Gastrocnemius medialis (tissue), 4 donors: ENCODE measurements at regions not wholly inside any gene's neighbourhood (a gene's known extent, or its start where the extent isn't known, plus 50 kb on each side); places are given as distances from the start of the nearest gene placed in this dataset.

Experiments used
- CTCF ChIP-seq, 5 experiments: fragments of 450-650 bp in 3 of 5; fragments of 200-600 bp in 2 of 5; sonication (generic) in 2 of 5; IDR thresholded peaks in 4 of 5; conservative IDR thresholded peaks in 1 of 5; 1 replicate in 4 of 5; 2 replicates in 1 of 5; pipeline ENCODE4 v1.5.1; 2016 to 2019; ENCODE audit warnings: antibody characterized with exemption in 5 of 5, mild to moderate bottlenecking in 3 of 5, moderate library complexity in 3 of 5
- POLR2A ChIP-seq, 2 donors: fragments of 450-650 bp; IDR thresholded peaks; one replicate each; pipeline ENCODE4 v1.6.1; 2017; ENCODE audit warnings: antibody characterized with exemption in 2 of 2, mild to moderate bottlenecking in 2 of 2, moderate library complexity in 2 of 2

- TF ChIP-seq POLR2A (IDR thresholded peaks at IDR 0.05): no peak
- no peak for TF ChIP-seq CTCF (IDR thresholded peaks at IDR 0.05 in 4 of 5, conservative IDR thresholded peaks at IDR 0.05 in 1 of 5)
Measured at GRCh38 chr9:118569148-118569547, 800.1 kb downstream of the BRINP1 start.
